ENCODE measurements at regions not wholly inside any gene's neighbourhood (a gene's known extent, or its start where the extent isn't known, plus 50 kb on each side); places are given as distances from the start of the nearest gene placed in this dataset.

DNA sequence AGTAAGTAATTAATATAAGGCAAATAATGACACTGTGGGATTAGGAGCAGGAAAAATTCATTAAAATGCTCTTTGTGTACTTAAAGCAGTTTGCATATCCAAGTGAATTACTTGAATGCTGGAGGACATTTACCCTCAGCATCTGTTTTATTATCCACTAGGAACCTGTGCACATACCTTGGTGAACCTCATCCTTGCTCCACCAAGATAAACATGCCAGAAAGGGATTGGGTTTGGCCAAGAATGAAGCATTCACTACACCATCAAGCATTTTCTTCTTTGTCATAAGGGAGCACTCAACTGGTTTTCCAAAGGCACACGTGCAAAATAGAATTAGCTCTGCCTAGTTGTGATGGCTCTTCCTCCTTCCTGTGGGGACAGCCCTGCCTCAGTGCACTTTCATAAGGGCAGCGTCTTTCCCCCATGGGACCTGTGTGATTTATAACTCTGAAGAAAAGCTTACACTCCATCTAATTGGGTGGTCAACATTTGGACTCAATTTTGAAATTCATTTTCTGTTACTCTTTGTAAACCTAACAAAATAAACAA is 291.7 kb downstream of the USP46 start:
- Histone ChIP-seq H3K36me3 (no peaks in the 10 kb centered on the region), H3K9me3 (no peaks in the 10 kb centered on the region), H3K4me1 (no peaks in the 10 kb centered on the region), H3K27ac (no peak overlapping the region), H3K4me3 (no peak overlapping the region), H3K27me3 (ENCODE audit: low read depth) (no peaks in the 10 kb centered on the region)
- ATAC-seq (no peak), DNase-seq (no peak)
- TF ChIP-seq, protein P1, sequence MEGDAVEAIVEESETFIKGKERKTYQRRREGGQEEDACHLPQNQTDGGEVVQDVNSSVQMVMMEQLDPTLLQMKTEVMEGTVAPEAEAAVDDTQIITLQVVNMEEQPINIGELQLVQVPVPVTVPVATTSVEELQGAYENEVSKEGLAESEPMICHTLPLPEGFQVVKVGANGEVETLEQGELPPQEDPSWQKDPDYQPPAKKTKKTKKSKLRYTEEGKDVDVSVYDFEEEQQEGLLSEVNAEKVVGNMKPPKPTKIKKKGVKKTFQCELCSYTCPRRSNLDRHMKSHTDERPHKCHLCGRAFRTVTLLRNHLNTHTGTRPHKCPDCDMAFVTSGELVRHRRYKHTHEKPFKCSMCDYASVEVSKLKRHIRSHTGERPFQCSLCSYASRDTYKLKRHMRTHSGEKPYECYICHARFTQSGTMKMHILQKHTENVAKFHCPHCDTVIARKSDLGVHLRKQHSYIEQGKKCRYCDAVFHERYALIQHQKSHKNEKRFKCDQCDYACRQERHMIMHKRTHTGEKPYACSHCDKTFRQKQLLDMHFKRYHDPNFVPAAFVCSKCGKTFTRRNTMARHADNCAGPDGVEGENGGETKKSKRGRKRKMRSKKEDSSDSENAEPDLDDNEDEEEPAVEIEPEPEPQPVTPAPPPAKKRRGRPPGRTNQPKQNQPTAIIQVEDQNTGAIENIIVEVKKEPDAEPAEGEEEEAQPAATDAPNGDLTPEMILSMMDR (IDR thresholded peaks at IDR 0.05) = no peak
- intact Hi-C loops (cut with DNase I) = no loop called here

DNA sequence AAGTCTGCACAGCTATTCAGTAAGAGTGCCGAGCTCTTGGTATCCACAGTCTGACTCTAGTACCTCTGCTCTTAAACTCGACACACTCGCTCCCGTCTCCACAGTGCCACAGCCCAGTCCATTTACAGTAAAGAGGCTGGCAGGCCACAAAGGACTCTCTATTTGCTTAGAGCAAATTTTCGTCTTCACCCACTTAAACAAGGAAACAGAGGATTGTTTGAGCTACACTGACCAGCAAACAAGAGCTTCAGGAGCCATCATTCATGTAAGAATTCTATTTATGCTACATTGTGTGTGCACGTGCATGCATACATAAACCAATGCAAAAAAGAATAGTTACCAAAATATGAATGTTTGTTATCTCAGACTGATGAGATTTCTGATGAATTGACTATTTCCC is 290.2 kb downstream of the USP46 start:
- intact Hi-C loops (cut with DNase I) = no loop called here
- TF ChIP-seq, protein P1 (IDR thresholded peaks at IDR 0.05) = no peak
- H3K4me3 ChIP-seq = no peak overlapping the region
- H3K27ac ChIP-seq = no peak overlapping the region
- ATAC-seq = no peak
- no peaks in the 10 kb centered on the region for H3K9me3 ChIP-seq
- H3K27me3 ChIP-seq (ENCODE audit: low read depth) = no peaks in the 10 kb centered on the region
- H3K36me3 ChIP-seq = no peaks in the 10 kb centered on the region
- H3K4me1 ChIP-seq = no peaks in the 10 kb centered on the region
- no peak for DNase-seq

DNA sequence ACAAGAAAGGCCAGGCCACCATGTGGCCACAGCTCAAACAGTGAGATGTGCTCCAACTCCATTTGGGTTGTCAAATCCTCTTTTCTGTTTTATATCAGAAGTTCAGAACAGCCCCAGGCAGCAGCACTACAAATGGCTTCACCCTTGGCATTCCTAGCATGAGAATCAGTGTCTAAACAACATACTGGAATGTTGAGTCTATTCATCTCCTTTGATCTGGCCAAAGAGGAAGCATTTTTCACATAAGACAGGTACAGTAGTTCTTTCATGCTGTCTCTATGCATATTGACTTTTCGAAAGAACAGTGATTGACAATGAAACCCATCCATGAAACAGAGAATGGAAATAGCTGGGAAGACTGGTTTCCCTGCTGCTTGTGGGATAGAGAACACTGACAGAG is 289.5 kb downstream of the USP46 start:
- Histone ChIP-seq H3K4me1 (no peaks in the 10 kb centered on the region), H3K27me3 (ENCODE audit: low read depth) (no peaks in the 10 kb centered on the region), H3K36me3 (no peaks in the 10 kb centered on the region), H3K9me3 (no peaks in the 10 kb centered on the region), H3K4me3 (no peak overlapping the region), H3K27ac (no peak overlapping the region)
- no peak for DNase-seq
- intact Hi-C loops (cut with DNase I) = no loop called here
- TF ChIP-seq, protein P1 (IDR thresholded peaks at IDR 0.05) = no peak
- ATAC-seq = no peak

DNA sequence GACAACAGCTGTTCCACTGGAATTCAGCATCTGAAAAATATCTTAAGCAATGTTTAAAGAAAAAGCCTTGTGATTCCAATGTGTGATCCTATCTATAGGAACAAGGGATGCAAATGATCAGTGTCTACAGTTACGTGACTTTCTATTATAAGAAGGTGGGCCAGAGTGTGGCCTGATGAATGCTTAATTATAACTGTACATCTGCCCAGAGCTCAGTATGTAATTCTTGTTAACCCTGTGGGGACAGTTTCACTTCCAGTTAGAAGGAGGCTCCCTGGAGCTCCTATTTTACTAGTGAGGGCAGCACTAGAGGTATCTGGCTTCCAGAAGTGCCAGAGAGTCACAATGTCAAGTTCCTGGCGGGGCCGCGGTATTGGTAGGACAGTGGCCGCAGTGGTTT is 288.5 kb downstream of the USP46 start:
- H3K27me3 ChIP-seq (ENCODE audit: low read depth) = no peaks in the 10 kb centered on the region
- H3K4me1 ChIP-seq = no peaks in the 10 kb centered on the region
- no peak for DNase-seq
- no peaks in the 10 kb centered on the region for H3K36me3 ChIP-seq
- TF ChIP-seq, protein P1 (IDR thresholded peaks at IDR 0.05) = no peak
- ATAC-seq = no peak
- intact Hi-C loops (cut with DNase I) = no loop called here
- H3K9me3 ChIP-seq = no peaks in the 10 kb centered on the region
- no peak overlapping the region for H3K4me3 ChIP-seq
- H3K27ac ChIP-seq = no peak overlapping the region

DNA sequence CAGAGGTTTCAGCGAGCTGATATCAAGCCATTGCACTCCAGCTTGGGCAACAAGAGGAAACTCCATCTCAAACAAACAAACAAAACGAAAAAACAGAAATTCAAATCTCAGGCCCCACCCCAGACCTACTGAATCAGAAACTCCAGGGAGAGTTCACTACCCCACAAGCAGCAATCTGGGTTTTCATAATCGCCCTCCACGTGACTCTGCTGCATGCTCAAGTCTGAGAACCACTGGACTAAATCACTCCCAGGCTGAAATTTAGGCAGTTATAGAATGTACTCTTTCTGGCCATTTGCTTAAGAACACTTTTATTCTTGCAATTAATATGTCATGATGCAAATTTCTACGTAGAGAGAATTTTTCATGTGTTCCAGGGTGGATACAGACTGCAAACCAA is 287.3 kb downstream of the USP46 start:
- Histone ChIP-seq H3K4me3 (no peak overlapping the region), H3K36me3 (no peaks in the 10 kb centered on the region), H3K27me3 (ENCODE audit: low read depth) (no peaks in the 10 kb centered on the region), H3K27ac (no peak overlapping the region), H3K4me1 (no peaks in the 10 kb centered on the region), H3K9me3 (no peaks in the 10 kb centered on the region)
- TF ChIP-seq, protein P1 (IDR thresholded peaks at IDR 0.05) = no peak
- no peak for ATAC-seq
- no peak for DNase-seq
- intact Hi-C loops (cut with DNase I) = no loop called here

DNA sequence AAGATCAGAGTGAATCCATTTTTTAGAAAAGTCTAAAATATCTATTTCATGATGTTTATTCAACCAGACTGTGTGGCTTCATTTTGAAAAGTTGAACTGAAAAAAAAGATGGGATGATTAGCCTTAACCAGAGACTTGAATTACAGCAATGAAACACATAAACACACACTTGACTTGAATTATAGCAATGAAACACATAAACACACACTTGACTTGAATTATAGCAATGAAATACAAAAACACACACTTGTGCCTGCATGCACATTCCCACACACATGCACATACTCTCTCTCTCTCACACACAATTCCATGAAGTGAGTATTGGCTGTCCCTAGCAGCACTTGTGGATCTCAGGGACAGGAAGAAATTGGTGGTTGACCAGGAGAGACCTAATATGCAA is 286.8 kb downstream of the USP46 start:
- Histone ChIP-seq H3K27ac (no peak overlapping the region), H3K9me3 (no peaks in the 10 kb centered on the region), H3K36me3 (no peaks in the 10 kb centered on the region), H3K4me3 (no peak overlapping the region), H3K4me1 (no peaks in the 10 kb centered on the region), H3K27me3 (ENCODE audit: low read depth) (no peaks in the 10 kb centered on the region)
- ATAC-seq (no peak), DNase-seq (no peak)
- TF ChIP-seq, protein P1 (IDR thresholded peaks at IDR 0.05) = no peak
- intact Hi-C loops (cut with DNase I) = no loop called here

All from lower lobe of right lung (tissue), 2 donors.